ENCODE measurements at regions not wholly inside any gene's neighbourhood (a gene's known extent, or its start where the extent isn't known, plus 50 kb on each side); places are given as distances from the start of the nearest gene placed in this dataset.

GRCh38 chr5:130282049-130282448 is 377.8 kb downstream of the CHSY3 start (continued):
- no peak for TF ChIP-seq CHD7 (IDR thresholded peaks at IDR 0.05; ENCODE audit: insufficient replicate concordance, low read length)
- TF ChIP-seq RXRA (IDR thresholded peaks at IDR 0.05; ENCODE audit: insufficient read depth, low read depth, low read length) = no peak

Data from H1 (cell line).